Neural cell (in vitro differentiated cells): ENCODE measurements at regions not wholly inside any gene's neighbourhood (a gene's known extent, or its start where the extent isn't known, plus 50 kb on each side); places are given as distances from the start of the nearest gene placed in this dataset.

Experiments used
- CTCF ChIP-seq: fragments of 450-650 bp; IDR thresholded peaks from 2 replicates; pipeline ENCODE4 v1.5.1; 2014; ENCODE audit warnings: antibody characterized with exemption, mild to moderate bottlenecking, moderate library complexity; ENCODE audit not compliant: poor library complexity, severe bottlenecking
- EP300 ChIP-seq: fragments of 450-650 bp; conservative IDR thresholded peaks from 2 replicates; pipeline ENCODE4 v1.6.1; 2014; ENCODE audit warnings: antibody characterized with exemption, mild to moderate bottlenecking, moderate library complexity; ENCODE audit not compliant: poor library complexity, severe bottlenecking
- MXI1 ChIP-seq: fragments of 450-650 bp; conservative IDR thresholded peaks from 2 replicates; pipeline ENCODE4 v1.6.1; 2014; ENCODE audit warnings: antibody characterized with exemption, mild to moderate bottlenecking; ENCODE audit not compliant: poor library complexity, severe bottlenecking
- POLR2AphosphoS5 ChIP-seq: IDR thresholded peaks from 2 replicates; pipeline ENCODE4 v1.6.1; 2012

- TF ChIP-seq CTCF (no peak), MXI1 (no peak), POLR2AphosphoS5 (no peak), EP300 (no peak)
Measured at GRCh38 chr2:129755786-129756185, 223.7 kb upstream of the RAB6C start.
